GM21576 (cell line): ENCODE measurements at regions not wholly inside any gene's neighbourhood (a gene's known extent, or its start where the extent isn't known, plus 50 kb on each side); places are given as distances from the start of the nearest gene placed in this dataset.
"Not testable (repeated sequence)": the region's sequence is repeated elsewhere in the genome, so short reads cannot be mapped to it uniquely, and the experiment has no call there.

Source experiments
- ATAC-seq: cut with Tn5 transposase; IDR thresholded peaks from one replicate; pipeline ENCODE4 v1.9.1; 2021; ENCODE audit warnings: mild to moderate bottlenecking, moderate library complexity; ENCODE audit not compliant: unreplicated experiment

- ATAC-seq, result no peak
Measured at GRCh38 chr10:58068809-58069208, 198.9 kb downstream of the IPMK start.

- no peak for ATAC-seq
Measured at GRCh38 chr10:58066979-58067378, 200.7 kb downstream of the IPMK start.

GRCh38 chr10:58066126-58066525 lies 201.6 kb downstream of the IPMK start:
- no peak for ATAC-seq

GRCh38 chr10:58065529-58065815 lies 202.2 kb downstream of the IPMK start:
- no peak for ATAC-seq

GRCh38 chr10:58064714-58065528 lies 202.8 kb downstream of the IPMK start:
- no peak for ATAC-seq

- no peak for ATAC-seq
Measured at GRCh38 chr10:58063861-58064480, 203.7 kb downstream of the IPMK start.

DNA sequence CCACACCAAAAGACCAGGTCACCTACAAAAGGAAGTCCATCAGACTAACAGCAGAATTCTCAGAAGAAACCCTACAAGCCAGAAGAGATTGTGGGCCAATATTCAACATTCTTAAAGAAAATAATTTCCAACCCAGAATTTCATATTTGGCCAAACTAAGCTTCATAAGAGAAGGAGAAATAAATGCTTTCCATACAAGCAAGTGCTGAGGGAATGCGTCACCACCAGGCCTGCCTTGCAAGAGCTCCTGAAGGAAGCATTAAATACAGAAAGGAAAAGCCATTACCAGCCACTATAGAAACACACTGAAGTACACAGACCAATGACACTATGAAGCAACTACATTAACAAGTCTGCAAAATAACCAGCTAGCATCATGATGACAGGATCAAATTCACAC lies 209.0 kb downstream of the IPMK start:
- ATAC-seq, result not testable (repeated sequence)

DNA sequence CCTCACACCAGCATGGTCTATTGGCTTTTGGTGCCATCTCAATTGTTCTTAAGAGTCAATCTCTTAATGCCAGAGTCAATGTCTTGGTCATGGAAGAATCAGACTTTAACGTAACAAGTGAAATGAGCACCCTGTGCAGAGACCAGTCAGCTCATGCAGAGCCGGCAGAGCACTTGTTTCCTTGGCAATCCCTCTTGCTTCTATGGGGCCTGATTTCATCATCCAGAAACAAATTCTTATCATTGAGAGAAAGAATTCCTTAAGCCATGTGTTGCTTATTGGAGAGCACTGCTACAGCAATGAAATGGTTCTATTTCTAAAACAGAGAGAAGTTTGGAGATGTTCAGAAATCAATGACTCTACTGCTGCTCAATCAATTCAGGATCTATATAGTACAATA lies 212.8 kb downstream of the IPMK start:
- no peak for ATAC-seq

GRCh38 chr10:58052772-58053171 lies 214.9 kb downstream of the IPMK start:
- no peak for ATAC-seq

DNA sequence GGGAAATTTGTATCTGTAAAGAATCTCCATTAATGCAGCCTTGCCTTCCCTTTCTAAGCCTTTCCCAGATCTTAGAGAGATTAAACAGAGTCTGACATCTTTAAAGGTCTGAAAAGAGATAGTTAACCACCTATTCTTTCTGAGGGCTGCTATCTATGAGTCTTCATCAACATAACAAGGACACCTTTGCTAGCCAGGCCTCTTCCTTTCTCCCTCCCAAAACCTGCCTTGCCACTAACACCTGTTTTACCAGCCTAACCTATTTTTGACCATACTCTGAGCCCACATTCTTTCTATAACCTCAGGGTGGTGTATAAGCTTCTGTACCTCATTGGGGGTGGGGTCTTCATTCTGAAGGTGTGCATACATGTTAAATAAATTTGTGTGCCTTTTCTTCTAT lies 217.1 kb downstream of the IPMK start:
- ATAC-seq, result no peak

DNA sequence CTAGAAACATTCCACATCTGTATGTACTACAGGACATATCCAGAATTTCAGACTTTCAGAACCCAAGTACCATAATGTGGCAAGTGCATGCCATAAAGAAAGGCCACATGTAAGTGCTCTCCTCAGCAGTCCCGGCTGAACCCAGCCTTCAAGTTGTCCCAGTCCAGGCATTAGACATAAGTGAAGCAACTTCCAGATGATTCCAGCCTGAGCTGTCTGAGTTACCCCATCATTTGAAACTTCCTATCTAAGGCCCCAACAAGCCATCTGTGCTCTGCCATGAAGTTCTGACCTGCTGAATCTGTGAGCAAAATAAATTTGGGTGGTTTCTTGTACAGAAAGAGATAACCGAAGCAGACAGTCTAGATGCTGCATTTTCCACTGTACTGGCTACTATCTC lies 218.8 kb downstream of the IPMK start:
- ATAC-seq, result no peak

DNA sequence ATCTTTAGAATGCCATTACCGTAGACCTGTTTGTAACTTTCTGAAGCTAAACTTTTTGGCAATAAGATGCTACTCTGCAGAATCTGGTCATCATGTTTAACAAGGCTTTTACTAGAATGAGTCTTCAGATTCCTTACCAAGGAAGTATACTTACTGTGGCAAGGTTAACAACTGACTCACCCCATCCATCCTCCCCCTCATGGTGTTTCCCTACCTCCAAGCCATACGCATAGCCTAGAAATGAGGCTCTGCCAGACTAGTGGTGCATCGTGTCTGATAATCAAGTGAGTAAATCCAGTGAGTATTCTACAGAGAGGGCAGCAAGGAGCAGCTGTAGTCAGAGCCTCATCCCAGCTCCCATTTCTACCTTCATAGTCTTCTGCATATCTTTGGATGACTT lies 223.6 kb downstream of the IPMK start:
- no peak for ATAC-seq

GRCh38 chr10:58041901-58042300 lies 225.8 kb downstream of the IPMK start:
- no peak for ATAC-seq

DNA sequence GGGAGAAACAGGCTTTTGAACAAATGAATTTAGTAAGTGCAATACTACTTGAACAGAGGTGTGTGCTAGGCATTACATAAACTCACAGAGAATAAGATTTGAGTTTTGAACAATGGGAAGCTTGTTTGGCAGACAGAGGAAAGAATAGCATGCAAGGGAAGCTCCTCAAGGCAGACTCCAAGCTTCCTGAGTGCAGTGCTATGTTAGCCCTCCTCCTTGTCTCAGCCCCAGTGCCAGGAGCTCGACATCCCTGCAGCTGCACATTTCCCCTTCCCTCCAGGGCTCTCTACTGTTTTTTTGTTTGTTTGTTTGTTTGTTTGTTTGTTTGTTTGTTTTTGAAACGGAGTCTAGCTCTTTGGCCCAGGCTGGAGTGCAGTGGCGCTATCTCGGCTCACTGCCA lies 237.5 kb downstream of the IPMK start:
- no peak for ATAC-seq

GRCh38 chr10:58028597-58029366 lies 238.9 kb downstream of the IPMK start:
- ATAC-seq, result no peak

GRCh38 chr10:58027426-58027825 lies 240.3 kb downstream of the IPMK start:
- no peak for ATAC-seq

DNA sequence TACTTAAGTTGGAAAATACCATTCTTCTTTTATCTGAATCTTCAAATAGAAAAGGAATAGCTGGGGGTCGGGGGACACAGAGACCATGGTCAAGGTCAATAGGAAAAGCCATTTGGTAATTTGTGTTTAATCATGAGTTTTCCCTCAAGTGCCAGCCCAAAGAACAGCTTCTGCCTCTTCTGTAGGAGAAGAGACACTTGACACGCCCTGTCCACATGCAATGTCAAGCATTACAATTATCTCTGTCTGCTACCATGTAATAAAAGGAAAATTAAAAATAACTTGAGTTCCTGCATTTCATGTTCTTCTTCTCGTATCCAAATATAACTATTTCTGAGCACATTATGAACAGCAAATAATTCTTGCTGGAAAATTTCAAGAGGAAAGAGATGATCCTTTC lies 241.7 kb downstream of the IPMK start:
- ATAC-seq, result no peak

GRCh38 chr10:58023341-58024073 lies 244.2 kb downstream of the IPMK start:
- no peak for ATAC-seq

GRCh38 chr10:58019863-58020537 lies 247.7 kb downstream of the IPMK start:
- ATAC-seq, result no peak

DNA sequence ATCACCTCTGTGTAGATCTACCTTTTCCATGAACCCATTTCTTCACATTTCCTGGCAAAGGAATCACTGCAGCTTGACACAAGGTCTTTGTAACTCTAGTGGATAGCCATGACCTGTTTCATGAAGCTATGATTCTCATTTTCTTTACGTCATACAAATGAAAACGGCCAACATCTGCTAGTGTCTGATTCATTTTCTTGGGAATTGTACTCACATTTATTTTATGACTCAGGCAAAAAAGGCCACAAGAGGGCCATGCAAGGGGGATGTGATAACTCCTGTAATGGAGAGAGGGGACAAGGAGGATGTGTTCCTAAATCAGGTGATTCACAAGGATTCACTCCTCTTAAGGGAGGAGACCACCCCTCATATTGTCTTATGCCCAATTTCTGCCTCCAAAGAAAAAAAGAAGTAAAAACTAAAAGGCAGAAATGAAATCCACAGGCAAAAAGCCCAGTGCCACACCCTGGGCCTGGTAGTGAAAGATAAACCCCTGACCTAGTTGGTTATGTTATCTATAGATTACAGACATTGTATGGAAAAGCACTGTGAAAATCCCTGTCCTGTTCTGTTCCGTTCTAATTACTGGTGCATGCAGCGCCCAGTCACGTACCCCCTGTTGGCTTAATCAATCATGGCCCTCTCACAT lies 249.9 kb downstream of the IPMK start:
- ATAC-seq, result no peak
